22Rv1 (cell line): ENCODE measurements at regions not wholly inside any gene's neighbourhood (a gene's known extent, or its start where the extent isn't known, plus 50 kb on each side); places are given as distances from the start of the nearest gene placed in this dataset.

Experiments used
- CTCF ChIP-seq: fragments of 450-650 bp; IDR thresholded peaks from 2 replicates; pipeline ENCODE4 v1.5.1; 2017; ENCODE audit warnings: mild to moderate bottlenecking
- ZFX ChIP-seq: fragments of 450-650 bp; IDR thresholded peaks from 2 replicates; pipeline ENCODE4 v1.6.1; 2017; ENCODE audit warnings: antibody characterized with exemption, borderline replicate concordance

GRCh38 chr14:43896044-43896443 is 611.0 kb downstream of the FSCB start:
- TF ChIP-seq CTCF (no peak), ZFX (no peak)
